K562 (cell line): ENCODE measurements at regions not wholly inside any gene's neighbourhood (a gene's known extent, or its start where the extent isn't known, plus 50 kb on each side); places are given as distances from the start of the nearest gene placed in this dataset.

Experiments
- ATAC-seq: fragments of 200-7000 bp; cut with Tn5 transposase; 3 replicates; pipeline ENCODE4 v1.9.1; 2020; ENCODE audit warnings: moderate library complexity
- BruUV-seq: library from RNA; stranded (reverse); fragments of 400-500 nt; replicated peaks from 2 replicates; lab custom pipeline; 2021; lab: Mats Ljungman, UMichigan
- CTCF ChIA-PET: fragments of 300-600 bp; formaldehyde crosslinking; extraction: SDS; loops from one replicate; lab custom pipeline; 2021; ENCODE audit warnings: low intra/inter-chr PET ratio; lab: Yijun Ruan, JAX
- POLR2A ChIA-PET: fragments of 300-600, 350-650 bp; sonication (Branson Sonifier 250); formaldehyde crosslinking; extraction: SDS; loops from one replicate; lab custom pipeline; 2021; ENCODE audit warnings: antibody characterized with exemption, inconsistent platforms; lab: Yijun Ruan, JAX
- DNase-seq, 4 experiments: peaks; one replicate each; pipeline versions ENCODE4 v3.0.0 to v3.0.0-alpha.2; 2011 to 2018; ENCODE audit warnings: low spot score in 3 of 4, mixed read lengths in 3 of 4; ENCODE audit errors: extremely low read depth in 1 of 4
- FAIRE-seq: peaks from 2 replicates; lab custom pipeline; 2011; peaks lifted over from hg19 to GRCh38; lab: Jason Lieb, UNC
- H2AFZ ChIP-seq: 2 replicates; pipeline ENCODE4 v1.6.0; 2011; ENCODE audit warnings: low read depth, low read length, control low read depth, inconsistent platforms
- H3K27ac ChIP-seq: fragments of 200-600 bp; 3 replicates; pipeline ENCODE4 v1.8.0; 2011; ENCODE audit warnings: low read depth, mild to moderate bottlenecking, control low read depth, inconsistent platforms, low read length, moderate library complexity, mixed read lengths; ENCODE audit errors: extremely low read depth
- H3K27me3 ChIP-seq, 2 experiments: fragments of 300-600 bp in 1 of 2; 2 replicates in 1 of 2; 3 replicates in 1 of 2; pipeline versions ENCODE4 v1.6.0 to v1.8.0; 2011; ENCODE audit warnings: inconsistent platforms in 2 of 2, low read length in 2 of 2, mild to moderate bottlenecking in 1 of 2, mixed read lengths in 1 of 2, moderate library complexity in 1 of 2; ENCODE audit not compliant: control insufficient read depth in 2 of 2, insufficient read depth in 2 of 2
- H3K36me3 ChIP-seq: fragments of 300-600 bp; 3 replicates; pipeline ENCODE4 v1.8.0; 2011; ENCODE audit warnings: mild to moderate bottlenecking, low read length, inconsistent platforms; ENCODE audit not compliant: control insufficient read depth, insufficient read depth
- H3K4me1 ChIP-seq, 2 experiments: fragments of 200-600 bp in 1 of 2; replicated peaks in 1 of 2; 2 replicates in 1 of 2; 3 replicates in 1 of 2; pipeline versions ENCODE4 v1.5.1 to v1.8.0; 2011; ENCODE audit warnings: inconsistent platforms in 2 of 2, low read length in 2 of 2, mild to moderate bottlenecking in 1 of 2, mixed read lengths in 1 of 2, moderate library complexity in 1 of 2; ENCODE audit not compliant: control insufficient read depth in 2 of 2, insufficient read depth in 2 of 2
- H3K4me2 ChIP-seq: 2 replicates; pipeline ENCODE4 v1.6.1; 2011; ENCODE audit warnings: low read length, control low read depth, inconsistent platforms, mixed read lengths; ENCODE audit not compliant: insufficient read depth
- H3K4me3 ChIP-seq: fragments of 200-600 bp; sonication (generic), shearing (Covaris generic); 2 replicates; pipeline ENCODE4 v1.5.1; 2016; ENCODE audit warnings: control low read depth, inconsistent platforms
- H3K79me2 ChIP-seq: fragments of 200-600 bp; 3 replicates; pipeline ENCODE4 v1.8.0; 2011; ENCODE audit warnings: low read length, inconsistent platforms; ENCODE audit not compliant: control insufficient read depth, insufficient read depth
- H3K9ac ChIP-seq, 2 experiments: 2 replicates each; pipeline versions ENCODE4 v1.6.0 to v1.6.1; 2011; ENCODE audit warnings: low read depth in 2 of 2, low read length in 2 of 2, control low read depth in 1 of 2, inconsistent platforms in 1 of 2, mild to moderate bottlenecking in 1 of 2, mixed read lengths in 1 of 2; ENCODE audit not compliant: insufficient read depth in 1 of 2
- H3K9me1 ChIP-seq: one replicate; pipeline ENCODE4 v1.6.0; 2011; ENCODE audit warnings: inconsistent platforms, mild to moderate bottlenecking, low read length, moderate library complexity; ENCODE audit not compliant: control insufficient read depth, insufficient read depth
- H3K9me3 ChIP-seq: replicated peaks from 2 replicates; pipeline ENCODE4 v1.5.1; 2011; ENCODE audit warnings: low read depth, low read length, inconsistent platforms; ENCODE audit not compliant: control insufficient read depth, insufficient read depth
- H4K20me1 ChIP-seq: replicated peaks from 2 replicates; pipeline ENCODE4 v1.6.1; 2011; ENCODE audit warnings: low read length, inconsistent platforms, mixed read lengths; ENCODE audit not compliant: control insufficient read depth, insufficient read depth
- ASH1L ChIP-seq: fragments of 450-650 bp; IDR thresholded peaks from 2 replicates; pipeline ENCODE4 v1.6.1; 2018; ENCODE audit warnings: borderline replicate concordance, mild to moderate bottlenecking, low read depth; ENCODE audit not compliant: partially characterized antibody
- FOSL1 ChIP-seq: fragments of 200-800 bp; sonication (Bioruptor generic); conservative IDR thresholded peaks from 2 replicates; pipeline ENCODE4 v1.6.1; 2016; ENCODE audit warnings: missing genetic modification characterization, missing compliant biosample characterization
- JUND ChIP-seq, 2 experiments: IDR thresholded peaks; 2 replicates in 1 of 2; 3 replicates in 1 of 2; pipeline ENCODE4 v1.6.1; 2011; ENCODE audit warnings: borderline replicate concordance in 2 of 2, low read depth in 2 of 2, low read length in 2 of 2, improper control_type of control experiment in 1 of 2, missing biosample characterization in 1 of 2, missing genetic modification characterization in 1 of 2, missing genetic modification reagents in 1 of 2
- MTA3 ChIP-seq: fragments of 450-650 bp; formaldehyde crosslinking; IDR thresholded peaks from 2 replicates; pipeline ENCODE4 v1.6.1; 2017; ENCODE audit warnings: mild to moderate bottlenecking, borderline replicate concordance
- WGBS: fragments of 100-300 bp; shearing (Covaris generic); methylation state at CpG from one replicate; pipeline ENCODE4 v1.1.6; 2016; ENCODE audit warnings: low coverage, mixed read lengths; ENCODE audit not compliant: insufficient coverage; ENCODE audit errors: missing lambda C conversion rate; 5-methylcytosine and 5-hydroxymethylcytosine counted together
- in situ Hi-C: fragments of 300-500 bp; cut with MboI; formaldehyde crosslinking; loops from 4 replicates; pipeline ENCODE4 v1.15.0; 2018; ENCODE audit warnings: inconsistent platforms, mixed read lengths
- intact Hi-C: fragments of 100-400 bp; cut with micrococcal nuclease; formaldehyde crosslinking; loops from 2 replicates; pipeline ENCODE4 v1.14.2; 2022
- TF ChIP-seq, protein P1 (sequence below): fragments of 450-650 bp; formaldehyde crosslinking; IDR thresholded peaks from 2 replicates; pipeline ENCODE4 v1.4.0; 2020; ENCODE audit warnings: mild to moderate bottlenecking, moderate library complexity
- TF ChIP-seq, protein P2 (sequence below): sonication (generic); formaldehyde crosslinking; IDR thresholded peaks from 2 replicates; pipeline ENCODE4 v1.8.0; 2022; ENCODE audit warnings: missing genetic modification reagents, mild to moderate bottlenecking, borderline replicate concordance
- TF ChIP-seq, protein P3 (sequence below): sonication (generic); formaldehyde crosslinking; IDR thresholded peaks from 2 replicates; pipeline ENCODE4 v1.8.0; 2022; ENCODE audit warnings: mild to moderate bottlenecking, missing genetic modification reagents
- TF ChIP-seq, protein P4 (sequence below): fragments of 450-650 bp; IDR thresholded peaks from 2 replicates; pipeline ENCODE4 v1.7.0; 2016; ENCODE audit warnings: borderline replicate concordance
- TF ChIP-seq, protein P5 (sequence below), 3 experiments: IDR thresholded peaks in 2 of 3; conservative IDR thresholded peaks in 1 of 3; 2 replicates each; pipeline ENCODE4 v1.5.1; 2011 to 2012; ENCODE audit warnings: low read length in 3 of 3, mild to moderate bottlenecking in 3 of 3, control low read depth in 2 of 3, improper control_type of control experiment in 1 of 3, inconsistent platforms in 1 of 3, low read depth in 1 of 3, mixed read lengths in 1 of 3, moderate library complexity in 1 of 3; ENCODE audit not compliant: insufficient read depth in 2 of 3

DNA sequence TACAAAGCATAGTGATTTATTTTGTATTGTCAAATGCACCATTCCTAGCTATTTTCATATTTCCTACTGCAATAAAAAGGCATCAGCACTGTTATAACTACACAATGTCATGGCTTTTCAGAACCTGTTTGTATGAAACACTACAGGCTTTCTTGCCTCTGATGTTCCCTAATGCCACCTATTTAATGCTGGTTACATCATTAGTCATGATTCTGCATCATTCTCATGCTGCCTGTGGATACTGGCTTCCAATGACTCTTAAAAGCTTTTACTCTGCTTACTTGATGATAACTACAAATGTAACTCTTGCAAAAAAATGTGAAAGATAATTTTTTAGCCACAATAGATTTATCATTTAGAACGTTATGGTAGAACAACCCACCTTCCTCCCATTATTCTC lies 529.4 kb downstream of the HTR7 start:
- WGBS: 0% methylated on average over 1 of the region's 1 CpG
- Histone ChIP-seq H3K9me3 (no peaks in the 10 kb centered on the region), H3K9me1 (no peaks in the 10 kb centered on the region), H3K27me3 (no peaks in the 10 kb centered on the region), H2AFZ (no peak overlapping the region), H3K79me2 (no peaks in the 10 kb centered on the region), H4K20me1 (no peaks in the 10 kb centered on the region), H3K4me1 (no peaks in the 10 kb centered on the region), H3K4me3 (no peak overlapping the region), H3K4me2 (no peak overlapping the region), H3K9ac (no peak overlapping the region), H3K36me3 (no peaks in the 10 kb centered on the region), H3K27ac (no peak overlapping the region)
- DNase-seq (no peak), FAIRE-seq (no peak), ATAC-seq (no peak)
- ChIA-PET POLR2A (no interaction called here), CTCF (no interaction called here)
- intact Hi-C loops (no loop called here), in situ Hi-C loops (no loop called here)
- BruUV-seq: no TSS peak
- TF ChIP-seq, protein P1, sequence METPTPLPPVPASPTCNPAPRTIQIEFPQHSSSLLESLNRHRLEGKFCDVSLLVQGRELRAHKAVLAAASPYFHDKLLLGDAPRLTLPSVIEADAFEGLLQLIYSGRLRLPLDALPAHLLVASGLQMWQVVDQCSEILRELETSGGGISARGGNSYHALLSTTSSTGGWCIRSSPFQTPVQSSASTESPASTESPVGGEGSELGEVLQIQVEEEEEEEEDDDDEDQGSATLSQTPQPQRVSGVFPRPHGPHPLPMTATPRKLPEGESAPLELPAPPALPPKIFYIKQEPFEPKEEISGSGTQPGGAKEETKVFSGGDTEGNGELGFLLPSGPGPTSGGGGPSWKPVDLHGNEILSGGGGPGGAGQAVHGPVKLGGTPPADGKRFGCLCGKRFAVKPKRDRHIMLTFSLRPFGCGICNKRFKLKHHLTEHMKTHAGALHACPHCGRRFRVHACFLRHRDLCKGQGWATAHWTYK (CRISPR knock-in tag): no peak
- TF ChIP-seq, protein P2, sequence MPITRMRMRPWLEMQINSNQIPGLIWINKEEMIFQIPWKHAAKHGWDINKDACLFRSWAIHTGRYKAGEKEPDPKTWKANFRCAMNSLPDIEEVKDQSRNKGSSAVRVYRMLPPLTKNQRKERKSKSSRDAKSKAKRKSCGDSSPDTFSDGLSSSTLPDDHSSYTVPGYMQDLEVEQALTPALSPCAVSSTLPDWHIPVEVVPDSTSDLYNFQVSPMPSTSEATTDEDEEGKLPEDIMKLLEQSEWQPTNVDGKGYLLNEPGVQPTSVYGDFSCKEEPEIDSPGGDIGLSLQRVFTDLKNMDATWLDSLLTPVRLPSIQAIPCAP (CRISPR knock-in tag): no peak
- TF ChIP-seq ASH1L: no peak
- TF ChIP-seq, protein P3, sequence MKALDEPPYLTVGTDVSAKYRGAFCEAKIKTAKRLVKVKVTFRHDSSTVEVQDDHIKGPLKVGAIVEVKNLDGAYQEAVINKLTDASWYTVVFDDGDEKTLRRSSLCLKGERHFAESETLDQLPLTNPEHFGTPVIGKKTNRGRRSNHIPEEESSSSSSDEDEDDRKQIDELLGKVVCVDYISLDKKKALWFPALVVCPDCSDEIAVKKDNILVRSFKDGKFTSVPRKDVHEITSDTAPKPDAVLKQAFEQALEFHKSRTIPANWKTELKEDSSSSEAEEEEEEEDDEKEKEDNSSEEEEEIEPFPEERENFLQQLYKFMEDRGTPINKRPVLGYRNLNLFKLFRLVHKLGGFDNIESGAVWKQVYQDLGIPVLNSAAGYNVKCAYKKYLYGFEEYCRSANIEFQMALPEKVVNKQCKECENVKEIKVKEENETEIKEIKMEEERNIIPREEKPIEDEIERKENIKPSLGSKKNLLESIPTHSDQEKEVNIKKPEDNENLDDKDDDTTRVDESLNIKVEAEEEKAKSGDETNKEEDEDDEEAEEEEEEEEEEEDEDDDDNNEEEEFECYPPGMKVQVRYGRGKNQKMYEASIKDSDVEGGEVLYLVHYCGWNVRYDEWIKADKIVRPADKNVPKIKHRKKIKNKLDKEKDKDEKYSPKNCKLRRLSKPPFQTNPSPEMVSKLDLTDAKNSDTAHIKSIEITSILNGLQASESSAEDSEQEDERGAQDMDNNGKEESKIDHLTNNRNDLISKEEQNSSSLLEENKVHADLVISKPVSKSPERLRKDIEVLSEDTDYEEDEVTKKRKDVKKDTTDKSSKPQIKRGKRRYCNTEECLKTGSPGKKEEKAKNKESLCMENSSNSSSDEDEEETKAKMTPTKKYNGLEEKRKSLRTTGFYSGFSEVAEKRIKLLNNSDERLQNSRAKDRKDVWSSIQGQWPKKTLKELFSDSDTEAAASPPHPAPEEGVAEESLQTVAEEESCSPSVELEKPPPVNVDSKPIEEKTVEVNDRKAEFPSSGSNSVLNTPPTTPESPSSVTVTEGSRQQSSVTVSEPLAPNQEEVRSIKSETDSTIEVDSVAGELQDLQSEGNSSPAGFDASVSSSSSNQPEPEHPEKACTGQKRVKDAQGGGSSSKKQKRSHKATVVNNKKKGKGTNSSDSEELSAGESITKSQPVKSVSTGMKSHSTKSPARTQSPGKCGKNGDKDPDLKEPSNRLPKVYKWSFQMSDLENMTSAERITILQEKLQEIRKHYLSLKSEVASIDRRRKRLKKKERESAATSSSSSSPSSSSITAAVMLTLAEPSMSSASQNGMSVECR (CRISPR knock-in tag): no peak
- TF ChIP-seq MTA3: no peak
- no peak for TF ChIP-seq FOSL1 (tag)
- TF ChIP-seq, protein P4, sequence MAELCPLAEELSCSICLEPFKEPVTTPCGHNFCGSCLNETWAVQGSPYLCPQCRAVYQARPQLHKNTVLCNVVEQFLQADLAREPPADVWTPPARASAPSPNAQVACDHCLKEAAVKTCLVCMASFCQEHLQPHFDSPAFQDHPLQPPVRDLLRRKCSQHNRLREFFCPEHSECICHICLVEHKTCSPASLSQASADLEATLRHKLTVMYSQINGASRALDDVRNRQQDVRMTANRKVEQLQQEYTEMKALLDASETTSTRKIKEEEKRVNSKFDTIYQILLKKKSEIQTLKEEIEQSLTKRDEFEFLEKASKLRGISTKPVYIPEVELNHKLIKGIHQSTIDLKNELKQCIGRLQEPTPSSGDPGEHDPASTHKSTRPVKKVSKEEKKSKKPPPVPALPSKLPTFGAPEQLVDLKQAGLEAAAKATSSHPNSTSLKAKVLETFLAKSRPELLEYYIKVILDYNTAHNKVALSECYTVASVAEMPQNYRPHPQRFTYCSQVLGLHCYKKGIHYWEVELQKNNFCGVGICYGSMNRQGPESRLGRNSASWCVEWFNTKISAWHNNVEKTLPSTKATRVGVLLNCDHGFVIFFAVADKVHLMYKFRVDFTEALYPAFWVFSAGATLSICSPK: no peak
- TF ChIP-seq JUND (IDR thresholded peaks at IDR 0.05; ENCODE audit: borderline replicate concordance, low read depth, low read length): no peak
- no peak for TF ChIP-seq JUND (tag; IDR thresholded peaks at IDR 0.05; ENCODE audit: borderline replicate concordance, low read depth, low read length)
- TF ChIP-seq, protein P5, sequence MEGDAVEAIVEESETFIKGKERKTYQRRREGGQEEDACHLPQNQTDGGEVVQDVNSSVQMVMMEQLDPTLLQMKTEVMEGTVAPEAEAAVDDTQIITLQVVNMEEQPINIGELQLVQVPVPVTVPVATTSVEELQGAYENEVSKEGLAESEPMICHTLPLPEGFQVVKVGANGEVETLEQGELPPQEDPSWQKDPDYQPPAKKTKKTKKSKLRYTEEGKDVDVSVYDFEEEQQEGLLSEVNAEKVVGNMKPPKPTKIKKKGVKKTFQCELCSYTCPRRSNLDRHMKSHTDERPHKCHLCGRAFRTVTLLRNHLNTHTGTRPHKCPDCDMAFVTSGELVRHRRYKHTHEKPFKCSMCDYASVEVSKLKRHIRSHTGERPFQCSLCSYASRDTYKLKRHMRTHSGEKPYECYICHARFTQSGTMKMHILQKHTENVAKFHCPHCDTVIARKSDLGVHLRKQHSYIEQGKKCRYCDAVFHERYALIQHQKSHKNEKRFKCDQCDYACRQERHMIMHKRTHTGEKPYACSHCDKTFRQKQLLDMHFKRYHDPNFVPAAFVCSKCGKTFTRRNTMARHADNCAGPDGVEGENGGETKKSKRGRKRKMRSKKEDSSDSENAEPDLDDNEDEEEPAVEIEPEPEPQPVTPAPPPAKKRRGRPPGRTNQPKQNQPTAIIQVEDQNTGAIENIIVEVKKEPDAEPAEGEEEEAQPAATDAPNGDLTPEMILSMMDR (IDR thresholded peaks at IDR 0.05 in 2 of 3, conservative IDR thresholded peaks at IDR 0.05 in 1 of 3; ENCODE audit: insufficient read depth in 2 of 3, low read depth in 1 of 3, low read length in 3 of 3): no peak
